ENCODE measurements at regions not wholly inside any gene's neighbourhood (a gene's known extent, or its start where the extent isn't known, plus 50 kb on each side); places are given as distances from the start of the nearest gene placed in this dataset.

- DNase-seq (ENCODE audit: low read depth in 2 of 2), result no peak
- no peaks in the 10 kb centered on the region for H3K79me2 ChIP-seq (ENCODE audit: control insufficient read depth, insufficient read depth, low read length)
- no peak overlapping the region for H2AFZ ChIP-seq (ENCODE audit: low read length)
- H3K36me3 ChIP-seq (ENCODE audit: control insufficient read depth, insufficient read depth, low read length), result no peaks in the 10 kb centered on the region
- H3K4me2 ChIP-seq (ENCODE audit: extremely low read depth, insufficient read depth, low read length), result no peak overlapping the region
- H3K4me1 ChIP-seq (ENCODE audit: control insufficient read depth, extremely low read depth, insufficient read depth, low read length), result no peaks in the 10 kb centered on the region
- no peak overlapping the region for H3K4me3 ChIP-seq (replicated peaks in 1 of 4; ENCODE audit: control extremely low read depth in 1 of 4, insufficient read depth in 1 of 4, low read depth in 3 of 4, low read length in 4 of 4)
- H3K9me3 ChIP-seq (ENCODE audit: control insufficient read depth, insufficient read depth, low read depth, low read length), result no peaks in the 10 kb centered on the region
- H3K27me3 ChIP-seq (ENCODE audit: control insufficient read depth, insufficient read depth, low read length), result no peaks in the 10 kb centered on the region
- H4K20me1 ChIP-seq (ENCODE audit: control insufficient read depth, extremely low read depth, insufficient read depth, low read length), result no peaks in the 10 kb centered on the region
- no peak overlapping the region for H3K9ac ChIP-seq (ENCODE audit: insufficient read depth, low read length)
- TF ChIP-seq EZH2 (IDR thresholded peaks at IDR 0.05; ENCODE audit: low read length, missing control alignments) (no peak), CTCF (conservative IDR thresholded peaks at IDR 0.05 in 1 of 2, IDR thresholded peaks at IDR 0.05 in 1 of 2; ENCODE audit: low read depth in 1 of 2, low read length in 2 of 2) (no peak)
- H3K27ac ChIP-seq (ENCODE audit: insufficient read depth, low read length), result no peak overlapping the region
Measured at GRCh38 chr10:85318809-85319807, 990.7 kb downstream of the CCSER2 start.

- no peak overlapping the region for H3K4me2 ChIP-seq (ENCODE audit: extremely low read depth, insufficient read depth, low read length)
- H3K9me3 ChIP-seq (ENCODE audit: control insufficient read depth, insufficient read depth, low read depth, low read length), result no peaks in the 10 kb centered on the region
- no peak overlapping the region for H3K9ac ChIP-seq (ENCODE audit: insufficient read depth, low read length)
- H3K36me3 ChIP-seq (ENCODE audit: control insufficient read depth, insufficient read depth, low read length), result no peaks in the 10 kb centered on the region
- H2AFZ ChIP-seq (ENCODE audit: low read length), result no peak overlapping the region
- DNase-seq (ENCODE audit: low read depth in 2 of 2), result no peak
- H3K27ac ChIP-seq (ENCODE audit: insufficient read depth, low read length), result no peak overlapping the region
- TF ChIP-seq EZH2 (IDR thresholded peaks at IDR 0.05; ENCODE audit: low read length, missing control alignments) (no peak), CTCF (conservative IDR thresholded peaks at IDR 0.05 in 1 of 2, IDR thresholded peaks at IDR 0.05 in 1 of 2; ENCODE audit: low read depth in 1 of 2, low read length in 2 of 2) (no peak)
- H3K4me1 ChIP-seq (ENCODE audit: control insufficient read depth, extremely low read depth, insufficient read depth, low read length), result no peaks in the 10 kb centered on the region
- no peak overlapping the region for H3K4me3 ChIP-seq (replicated peaks in 1 of 4; ENCODE audit: control extremely low read depth in 1 of 4, insufficient read depth in 1 of 4, low read depth in 3 of 4, low read length in 4 of 4)
- no peaks in the 10 kb centered on the region for H3K79me2 ChIP-seq (ENCODE audit: control insufficient read depth, insufficient read depth, low read length)
- no peaks in the 10 kb centered on the region for H4K20me1 ChIP-seq (ENCODE audit: control insufficient read depth, extremely low read depth, insufficient read depth, low read length)
- no peaks in the 10 kb centered on the region for H3K27me3 ChIP-seq (ENCODE audit: control insufficient read depth, insufficient read depth, low read length)
Measured at GRCh38 chr10:85319826-85320225, 991.4 kb downstream of the CCSER2 start.

GRCh38 chr10:85333594-85333993 is 1005.2 kb downstream of the CCSER2 start:
- no peaks in the 10 kb centered on the region for H3K79me2 ChIP-seq (ENCODE audit: control insufficient read depth, insufficient read depth, low read length)
- H3K4me3 ChIP-seq (replicated peaks in 1 of 4; ENCODE audit: control extremely low read depth in 1 of 4, insufficient read depth in 1 of 4, low read depth in 3 of 4, low read length in 4 of 4), result no peak overlapping the region
- no peak overlapping the region for H3K27ac ChIP-seq (ENCODE audit: insufficient read depth, low read length)
- H3K9ac ChIP-seq (ENCODE audit: insufficient read depth, low read length), result no peak overlapping the region
- no peak for DNase-seq (ENCODE audit: low read depth in 2 of 2)
- no peaks in the 10 kb centered on the region for H3K27me3 ChIP-seq (ENCODE audit: control insufficient read depth, insufficient read depth, low read length)
- H3K4me2 ChIP-seq (ENCODE audit: extremely low read depth, insufficient read depth, low read length), result no peak overlapping the region
- H2AFZ ChIP-seq (ENCODE audit: low read length), result no peak overlapping the region
- H3K4me1 ChIP-seq (ENCODE audit: control insufficient read depth, extremely low read depth, insufficient read depth, low read length), result no peaks in the 10 kb centered on the region
- TF ChIP-seq EZH2 (IDR thresholded peaks at IDR 0.05; ENCODE audit: low read length, missing control alignments), result no peak
- TF ChIP-seq CTCF (conservative IDR thresholded peaks at IDR 0.05 in 1 of 2, IDR thresholded peaks at IDR 0.05 in 1 of 2; ENCODE audit: low read depth in 1 of 2, low read length in 2 of 2), result no peak
- H3K9me3 ChIP-seq (ENCODE audit: control insufficient read depth, insufficient read depth, low read depth, low read length), result no peaks in the 10 kb centered on the region
- no peaks in the 10 kb centered on the region for H3K36me3 ChIP-seq (ENCODE audit: control insufficient read depth, insufficient read depth, low read length)
- H4K20me1 ChIP-seq (ENCODE audit: control insufficient read depth, extremely low read depth, insufficient read depth, low read length), result no peaks in the 10 kb centered on the region

Data from fibroblast of lung (primary cell).